T-helper 1 cell treated with Interleukin-12 subunit alpha and Interleukin-12 subunit beta and Interleukin-4 antibody, amounts not matched to agents 30 ng/mL and 1 ng/mL, for 36 hours (primary cell): ENCODE measurements at regions not wholly inside any gene's neighbourhood (a gene's known extent, or its start where the extent isn't known, plus 50 kb on each side); places are given as distances from the start of the nearest gene placed in this dataset.
"Not testable (repeated sequence)": the region's sequence is repeated elsewhere in the genome, so short reads cannot be mapped to it uniquely, and the experiment has no call there.

Source experiments
- intact Hi-C: fragments of 100-400 bp; cut with micrococcal nuclease; formaldehyde crosslinking; loops from one replicate; pipeline ENCODE4 v1.15.1; 2024

- intact Hi-C loops, result no loop called here
These were observed 397.2 kb downstream of the SLITRK1 start for GRCh38 chr13:83485101-83485500.

GRCh38 chr13:83471011-83471410 is 411.3 kb downstream of the SLITRK1 start:
- intact Hi-C loops, result no loop called here

DNA sequence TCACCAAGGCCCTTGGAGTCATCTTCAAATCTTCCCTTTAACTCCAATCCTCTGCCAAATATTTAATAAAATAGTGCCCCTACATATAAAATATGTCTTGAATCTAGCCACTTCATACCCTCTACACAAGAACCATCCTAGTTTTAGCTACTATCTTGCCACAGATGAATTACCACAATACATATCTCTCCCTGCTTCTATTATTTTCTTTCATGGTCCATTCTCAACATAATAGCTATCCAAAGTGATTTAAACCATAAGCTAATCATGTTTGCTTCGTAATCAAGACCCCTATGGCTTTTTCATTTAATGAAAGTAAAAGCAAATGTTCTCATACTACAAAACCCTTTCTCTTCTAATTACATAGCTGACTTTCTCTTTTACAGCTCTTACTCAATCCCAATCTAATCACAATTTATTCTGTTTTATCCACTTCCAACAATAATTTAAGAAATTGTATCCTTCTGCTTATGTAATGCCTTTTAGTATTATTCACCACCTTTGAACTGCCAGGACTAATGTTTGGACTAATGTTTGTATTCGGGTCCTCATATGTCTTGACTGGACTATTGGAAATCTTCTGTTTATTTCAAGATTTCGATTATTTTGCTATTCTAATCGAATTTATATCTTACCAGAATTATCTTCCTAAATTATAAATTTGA is 412.0 kb downstream of the SLITRK1 start:
- intact Hi-C loops, result no loop called here

GRCh38 chr13:83453723-83454122 is 428.6 kb downstream of the SLITRK1 start:
- intact Hi-C loops, result no loop called here

DNA sequence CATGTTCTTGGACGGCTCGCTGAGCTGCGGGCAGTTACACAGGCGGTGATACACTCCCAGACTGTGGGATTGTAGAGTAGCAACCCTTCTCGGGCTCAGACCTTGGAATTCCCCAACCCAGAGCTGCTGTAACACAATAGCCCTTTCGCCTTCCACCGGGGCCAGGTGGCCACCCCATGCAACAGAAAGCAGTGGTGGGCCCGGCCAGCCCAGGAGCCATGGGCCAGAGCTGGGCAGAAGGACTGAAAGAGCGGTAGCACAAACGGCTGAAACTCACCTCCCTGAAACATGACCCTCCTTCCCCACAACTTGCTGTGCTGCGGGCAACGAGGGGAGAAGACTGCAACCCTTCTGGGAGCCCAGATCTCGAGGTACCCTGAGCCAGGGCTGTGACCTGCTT is 429.0 kb downstream of the SLITRK1 start:
- intact Hi-C loops, result no loop called here

- intact Hi-C loops, result no loop called here
These were observed 429.9 kb downstream of the SLITRK1 start for GRCh38 chr13:83452292-83452950.

- intact Hi-C loops, result no loop called here
These were observed 431.7 kb downstream of the SLITRK1 start for GRCh38 chr13:83450591-83450990.

DNA sequence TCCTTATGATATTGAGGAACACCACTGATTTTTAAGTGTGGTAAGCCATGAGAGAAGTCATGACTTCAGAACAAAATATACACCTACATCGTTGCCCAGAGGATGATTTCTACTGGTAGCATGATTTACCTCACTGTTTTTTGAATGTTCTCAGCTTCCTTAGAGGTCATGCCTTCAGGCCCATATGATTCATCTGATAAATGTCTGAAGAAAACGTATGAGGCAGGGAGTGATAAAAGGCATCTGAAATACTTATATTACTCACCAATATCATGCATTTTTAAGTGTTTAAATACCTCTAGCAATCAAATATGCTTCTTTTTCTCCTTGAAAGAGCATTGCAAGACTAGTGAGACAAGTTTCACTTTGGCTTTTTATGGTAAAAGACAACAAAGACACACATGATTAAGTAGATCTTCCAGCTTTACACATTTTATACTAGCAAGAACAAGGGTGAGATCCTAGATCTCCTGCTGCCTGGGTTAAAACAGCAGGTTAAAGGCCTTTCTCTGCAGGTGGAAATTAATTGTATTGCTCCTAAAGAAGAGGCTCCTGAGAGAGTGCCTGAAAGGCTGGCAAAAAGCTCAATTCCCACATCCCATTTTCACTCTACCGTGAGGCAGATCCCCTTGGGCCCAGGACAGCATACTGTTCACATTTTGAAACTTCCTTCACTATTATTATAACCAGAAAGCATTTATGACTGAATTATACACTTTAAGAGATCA is 432.4 kb downstream of the SLITRK1 start:
- intact Hi-C loops, result no loop called here

GRCh38 chr13:83440465-83440864 is 441.8 kb downstream of the SLITRK1 start:
- intact Hi-C loops, result no loop called here

GRCh38 chr13:83439464-83439863 is 442.8 kb downstream of the SLITRK1 start:
- intact Hi-C loops, result not testable (repeated sequence)

- intact Hi-C loops, result no loop called here
These were observed 458.4 kb downstream of the SLITRK1 start for GRCh38 chr13:83423861-83424260.

GRCh38 chr13:83423381-83423780 is 458.9 kb downstream of the SLITRK1 start:
- intact Hi-C loops, result no loop called here

DNA sequence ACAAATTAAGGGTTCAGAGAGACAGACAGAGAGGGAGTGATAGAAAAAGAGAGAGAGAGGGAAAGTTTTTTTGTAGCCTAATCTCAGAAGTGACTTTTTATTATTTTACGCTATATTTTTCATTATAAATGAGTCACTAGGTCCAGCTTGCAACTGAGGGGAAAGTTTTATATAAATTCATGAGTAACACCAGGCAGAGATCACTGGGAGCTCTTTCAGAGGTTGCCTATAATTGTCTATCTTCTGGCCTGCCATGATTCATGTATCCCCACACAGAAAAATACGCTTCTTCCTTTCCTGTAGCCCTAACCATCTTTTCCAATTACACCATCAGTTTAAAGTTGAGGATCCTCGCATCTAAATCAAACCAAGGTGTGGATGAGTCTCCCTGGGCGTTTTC is 467.9 kb downstream of the SLITRK1 start:
- intact Hi-C loops, result no loop called here

DNA sequence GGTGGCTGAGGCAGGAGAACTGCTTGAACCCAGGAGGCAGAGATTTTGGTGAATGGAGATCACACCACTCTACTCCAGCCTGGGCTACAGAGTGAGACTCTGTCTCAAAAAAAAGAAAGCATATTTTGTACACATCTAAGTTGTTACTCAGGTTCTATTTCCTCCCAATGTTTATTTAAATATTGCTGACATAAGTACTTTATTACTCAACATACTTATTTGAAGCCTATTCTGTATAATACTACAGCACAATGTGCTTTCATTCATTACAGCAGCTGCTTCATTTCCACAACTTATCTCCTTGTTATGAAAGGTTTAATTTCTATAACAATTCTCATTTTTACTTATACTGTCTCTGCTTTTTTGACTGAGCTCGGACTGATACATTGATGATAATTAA is 495.7 kb downstream of the SLITRK1 start:
- intact Hi-C loops, result no loop called here

DNA sequence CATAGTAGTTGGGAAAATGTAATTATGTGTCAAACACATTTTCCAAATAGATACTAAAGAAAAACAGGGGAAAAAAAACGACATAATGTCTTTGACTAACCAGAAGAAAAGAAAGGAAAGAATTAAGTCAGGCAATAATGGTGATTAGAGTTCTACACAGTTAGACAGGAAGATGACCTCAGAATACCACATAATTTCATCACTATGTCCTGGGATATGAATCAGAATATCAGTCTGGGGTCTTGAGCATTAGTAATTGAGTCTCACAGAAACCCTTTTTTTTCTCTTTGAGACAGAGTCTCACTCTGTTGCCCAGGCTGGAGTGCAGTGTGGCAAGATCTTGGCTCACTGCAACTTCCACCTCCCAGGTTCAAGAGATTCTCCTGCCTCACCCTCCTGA is 503.4 kb downstream of the SLITRK1 start:
- intact Hi-C loops, result no loop called here

DNA sequence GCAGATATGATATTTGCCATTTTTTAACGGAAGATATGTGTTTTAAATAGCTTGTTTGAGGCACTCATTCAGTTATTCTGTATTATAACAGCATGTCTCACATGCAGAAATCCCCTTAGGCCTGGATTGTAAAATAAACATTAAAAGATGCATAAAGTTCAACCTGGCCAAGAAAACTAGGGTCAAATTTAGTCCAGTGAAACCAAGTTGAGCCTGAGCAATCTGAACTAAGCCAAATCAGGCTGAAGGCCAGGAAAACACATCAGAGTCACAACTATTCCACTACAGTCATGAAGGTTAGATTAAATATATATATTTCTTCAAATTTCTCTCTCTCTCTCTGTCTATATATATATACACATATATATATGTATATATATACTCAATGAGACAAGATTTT is 504.8 kb downstream of the SLITRK1 start:
- intact Hi-C loops, result no loop called here

GRCh38 chr13:83372786-83373185 is 509.5 kb downstream of the SLITRK1 start:
- intact Hi-C loops, result no loop called here

- intact Hi-C loops, result no loop called here
These were observed 516.6 kb downstream of the SLITRK1 start for GRCh38 chr13:83365723-83366122.

DNA sequence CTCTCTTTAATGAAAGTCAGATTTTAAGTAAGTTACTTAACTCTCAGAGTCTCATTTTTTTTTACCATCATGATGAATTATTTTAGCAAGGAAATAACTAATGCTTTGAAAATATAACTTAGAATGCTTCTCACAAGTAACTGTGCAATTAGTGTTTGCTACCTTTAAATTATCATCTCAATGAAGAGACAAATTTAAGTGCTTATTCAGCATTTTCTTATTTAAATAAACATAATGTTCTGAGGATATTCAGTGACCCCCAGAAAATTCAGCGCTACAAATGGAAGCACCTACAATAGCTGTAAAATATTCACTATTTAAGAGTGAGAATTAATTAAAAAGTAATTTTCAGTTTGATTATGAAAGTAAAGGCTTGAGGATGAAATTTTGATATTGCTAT is 527.2 kb downstream of the SLITRK1 start:
- intact Hi-C loops, result no loop called here

- intact Hi-C loops, result no loop called here
These were observed 529.9 kb downstream of the SLITRK1 start for GRCh38 chr13:83352391-83352790.

DNA sequence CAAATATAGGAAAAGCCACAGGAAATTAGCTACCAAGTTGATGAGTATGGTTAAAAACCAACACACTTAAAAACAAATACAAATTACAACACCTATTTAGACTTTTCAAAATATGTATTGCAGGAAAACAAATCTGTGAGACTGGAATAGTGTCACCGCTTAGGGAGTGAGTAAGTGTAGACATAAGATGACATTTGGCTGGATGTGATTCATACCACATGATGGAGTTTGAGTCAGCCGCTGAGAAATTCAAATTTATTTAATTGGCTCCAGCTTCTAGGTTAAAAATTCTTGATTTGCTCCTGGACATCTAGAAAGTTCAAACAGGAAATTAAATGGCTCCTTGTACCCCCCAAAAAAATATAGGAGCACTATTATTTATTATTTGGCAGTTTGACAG is 531.7 kb downstream of the SLITRK1 start:
- intact Hi-C loops, result no loop called here

DNA sequence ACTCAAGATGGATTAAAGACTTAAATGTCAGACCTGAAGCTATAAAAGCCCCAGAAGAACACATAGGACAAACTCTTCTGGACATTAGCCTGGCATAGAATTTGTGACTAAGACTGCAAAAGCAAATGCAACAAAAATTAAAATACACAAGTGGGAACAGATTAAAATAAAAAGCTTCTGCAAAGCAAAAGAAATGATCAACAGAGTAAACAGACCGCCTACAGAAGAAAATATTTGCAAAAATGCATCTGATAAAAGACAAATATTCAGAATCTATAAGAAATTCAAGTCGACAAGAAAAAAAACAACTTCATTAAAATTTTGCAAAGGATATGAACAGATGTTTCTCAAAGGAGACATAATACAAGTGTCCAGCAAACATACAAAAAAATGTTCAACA is 537.8 kb downstream of the SLITRK1 start:
- intact Hi-C loops, result no loop called here

- intact Hi-C loops, result no loop called here
These were observed 542.1 kb downstream of the SLITRK1 start for GRCh38 chr13:83340170-83340569.
